T-helper 17 cell (primary cell): ENCODE measurements at regions not wholly inside any gene's neighbourhood (a gene's known extent, or its start where the extent isn't known, plus 50 kb on each side); places are given as distances from the start of the nearest gene placed in this dataset.

Experiments used
- ATAC-seq: fragments of 150-1000 bp; cut with Tn5 transposase; 2 replicates; pipeline ENCODE4 v1.10.0; 2021; ENCODE audit warnings: mild to moderate bottlenecking, moderate library complexity
- DNase-seq, 3 donors: peaks; one replicate each; pipeline versions ENCODE4 v3.0.0 to v3.0.0-alpha.2; 2020 to 2021
- H3K9me3 ChIP-seq: one replicate; pipeline ENCODE4 v1.7.0; 2013; ENCODE audit warnings: low read length, mild to moderate bottlenecking; ENCODE audit not compliant: control insufficient read depth, poor library complexity, severe bottlenecking
- H3K27ac Mint-ChIP-seq: one replicate; pipeline ENCODE4 v1.8.0; 2022; ENCODE audit warnings: mild to moderate bottlenecking, moderate library complexity, mixed read lengths
- H3K27me3 Mint-ChIP-seq: one replicate; pipeline ENCODE4 v1.8.0; 2022; ENCODE audit warnings: mixed read lengths
- H3K36me3 Mint-ChIP-seq: one replicate; pipeline ENCODE4 v1.8.0; 2022; ENCODE audit warnings: low read depth, mixed read lengths
- H3K4me1 Mint-ChIP-seq: one replicate; pipeline ENCODE4 v1.8.0; 2022; ENCODE audit warnings: mild to moderate bottlenecking, mixed read lengths
- H3K4me3 Mint-ChIP-seq: one replicate; pipeline ENCODE4 v1.8.0; 2022; ENCODE audit warnings: mild to moderate bottlenecking, moderate library complexity, mixed read lengths

DNA sequence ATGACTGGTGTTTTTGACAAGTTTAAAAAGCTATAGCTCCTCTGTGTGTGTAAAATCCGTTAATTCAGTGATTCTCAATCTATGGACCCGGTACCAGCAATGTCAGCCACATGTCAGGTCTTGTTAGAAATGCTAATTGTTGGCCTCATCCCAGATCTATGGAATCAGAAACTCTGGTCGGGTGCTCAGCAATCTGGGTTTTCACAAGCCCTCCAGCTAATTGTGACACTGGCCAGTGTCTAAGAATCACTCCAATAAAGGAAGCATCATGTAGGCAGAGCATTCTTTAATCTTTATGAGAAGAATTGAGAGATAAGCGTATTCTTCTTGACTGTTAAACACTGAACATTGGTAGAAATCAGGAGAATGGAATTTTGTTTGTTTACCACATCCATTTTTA lies 1498.2 kb upstream of the TENM3 start:
- no peaks in the 10 kb centered on the region for H3K9me3 ChIP-seq
- DNase-seq, result no peak
- Mint-ChIP-seq H3K4me1 (no peaks in the 10 kb centered on the region), H3K27me3 (no peaks in the 10 kb centered on the region), H3K36me3 (no peaks in the 10 kb centered on the region), H3K27ac (no peak overlapping the region), H3K4me3 (no peak overlapping the region)
- ATAC-seq, result no peak

DNA sequence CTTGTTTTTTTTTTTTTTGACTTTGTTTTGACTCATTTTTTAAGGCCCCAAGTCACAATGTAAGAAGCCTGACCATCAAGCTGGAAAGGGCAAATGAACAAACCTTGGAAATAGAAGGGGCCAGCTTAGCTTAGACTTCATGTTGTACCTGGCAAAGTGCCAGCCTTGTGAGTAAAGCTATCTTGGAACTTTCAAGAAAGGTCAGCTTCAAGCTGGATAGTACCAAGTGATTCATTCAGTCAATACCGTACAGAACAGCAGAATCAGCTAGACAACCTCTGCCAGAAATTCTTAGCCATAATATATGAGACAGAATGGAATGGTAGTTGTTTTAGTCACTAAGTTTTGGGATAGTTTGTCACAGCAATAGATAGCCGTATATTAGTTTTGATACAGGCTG lies 1492.2 kb upstream of the TENM3 start:
- no peaks in the 10 kb centered on the region for H3K36me3 Mint-ChIP-seq
- no peaks in the 10 kb centered on the region for H3K27me3 Mint-ChIP-seq
- H3K9me3 ChIP-seq, result no peaks in the 10 kb centered on the region
- H3K4me1 Mint-ChIP-seq, result no peaks in the 10 kb centered on the region
- DNase-seq (no peak), ATAC-seq (no peak)
- H3K4me3 Mint-ChIP-seq, result no peak overlapping the region
- H3K27ac Mint-ChIP-seq, result no peak overlapping the region

DNA sequence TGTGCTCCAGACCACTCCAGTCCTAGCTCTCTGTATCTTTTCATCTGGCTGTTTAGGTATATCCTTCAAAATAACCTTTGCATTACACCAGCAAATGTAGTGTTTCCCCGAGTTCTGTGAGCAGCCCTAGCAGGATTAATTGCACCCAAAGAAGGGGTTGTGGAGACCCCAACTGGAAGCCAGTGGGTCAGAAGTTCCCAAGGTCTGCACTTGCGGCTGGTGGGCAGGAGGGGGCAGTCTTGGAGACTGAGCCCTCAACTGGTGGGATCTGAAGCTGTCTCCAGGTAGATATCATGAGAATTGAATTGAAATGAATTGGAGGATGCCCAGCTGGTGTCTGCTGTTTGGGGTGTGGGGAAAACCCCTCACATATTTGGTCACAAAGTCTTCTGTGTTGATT lies 1485.3 kb upstream of the TENM3 start:
- H3K9me3 ChIP-seq, result no peaks in the 10 kb centered on the region
- Mint-ChIP-seq H3K4me3 (no peak overlapping the region), H3K36me3 (no peaks in the 10 kb centered on the region), H3K27me3 (no peaks in the 10 kb centered on the region), H3K4me1 (no peaks in the 10 kb centered on the region), H3K27ac (no peak overlapping the region)
- DNase-seq, result no peak
- ATAC-seq, result no peak

DNA sequence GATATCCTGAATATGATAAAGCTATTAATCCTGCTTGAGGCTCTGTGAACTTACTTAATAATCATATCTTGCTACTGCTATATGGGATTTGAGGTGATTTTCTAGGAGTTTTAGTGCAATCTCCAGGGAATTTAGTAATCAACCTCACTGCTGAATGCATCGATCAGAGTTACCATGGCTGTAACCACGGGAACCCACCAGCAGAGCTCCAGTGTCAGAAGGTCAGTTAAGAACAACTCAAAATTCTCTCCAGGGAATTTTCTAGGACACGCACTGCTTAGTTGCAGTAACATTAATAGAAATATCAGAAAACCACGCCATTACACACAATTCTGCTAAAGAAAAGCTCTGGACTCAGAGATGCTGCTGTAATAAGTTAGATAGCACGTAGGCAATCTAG lies 1477.2 kb upstream of the TENM3 start:
- no peak overlapping the region for H3K27ac Mint-ChIP-seq
- ATAC-seq (no peak), DNase-seq (no peak)
- H3K4me3 Mint-ChIP-seq, result no peak overlapping the region
- H3K36me3 Mint-ChIP-seq, result no peaks in the 10 kb centered on the region
- H3K9me3 ChIP-seq, result no peaks in the 10 kb centered on the region
- no peaks in the 10 kb centered on the region for H3K27me3 Mint-ChIP-seq
- H3K4me1 Mint-ChIP-seq, result no peaks in the 10 kb centered on the region

DNA sequence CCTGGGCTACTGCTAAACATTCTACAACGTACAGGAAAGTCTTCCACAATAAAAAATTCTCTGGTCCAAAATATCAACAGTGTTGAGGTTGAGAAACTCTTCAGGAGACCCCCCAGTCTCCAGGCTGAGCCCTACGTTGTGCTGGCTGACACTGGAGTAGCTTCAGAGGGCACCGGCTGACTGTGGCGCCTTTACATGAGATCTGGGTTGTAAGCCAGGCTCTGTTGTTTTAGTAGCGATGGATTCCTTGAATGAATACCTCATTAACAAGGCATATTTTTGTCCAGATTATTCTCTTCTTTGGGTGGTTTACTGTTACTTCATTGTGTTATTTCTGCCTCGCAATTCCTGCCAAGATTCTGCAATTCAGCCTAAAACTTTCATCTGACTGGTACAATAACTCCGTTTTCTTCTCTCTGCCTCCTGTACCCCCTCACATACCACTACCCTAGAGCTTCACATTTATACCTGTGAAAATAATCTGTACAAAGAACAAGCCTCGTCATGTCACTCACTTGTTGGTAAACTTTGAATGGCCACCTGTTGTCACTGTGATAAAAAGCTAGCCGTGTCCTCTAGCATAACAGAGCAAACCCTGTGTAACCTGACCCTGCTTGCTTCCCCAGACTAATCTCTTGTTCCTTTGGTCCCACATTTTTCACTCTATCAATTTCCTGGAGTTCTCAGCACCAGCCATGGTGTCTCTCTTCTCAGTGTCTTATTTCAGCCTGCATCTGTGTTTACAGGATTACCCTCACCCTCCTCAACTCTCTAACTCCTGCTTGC lies 1476.1 kb upstream of the TENM3 start:
- Mint-ChIP-seq H3K36me3 (no peaks in the 10 kb centered on the region), H3K4me3 (no peak overlapping the region), H3K4me1 (no peaks in the 10 kb centered on the region), H3K27ac (no peak overlapping the region), H3K27me3 (no peaks in the 10 kb centered on the region)
- ATAC-seq (no peak), DNase-seq (no peak)
- no peaks in the 10 kb centered on the region for H3K9me3 ChIP-seq

DNA sequence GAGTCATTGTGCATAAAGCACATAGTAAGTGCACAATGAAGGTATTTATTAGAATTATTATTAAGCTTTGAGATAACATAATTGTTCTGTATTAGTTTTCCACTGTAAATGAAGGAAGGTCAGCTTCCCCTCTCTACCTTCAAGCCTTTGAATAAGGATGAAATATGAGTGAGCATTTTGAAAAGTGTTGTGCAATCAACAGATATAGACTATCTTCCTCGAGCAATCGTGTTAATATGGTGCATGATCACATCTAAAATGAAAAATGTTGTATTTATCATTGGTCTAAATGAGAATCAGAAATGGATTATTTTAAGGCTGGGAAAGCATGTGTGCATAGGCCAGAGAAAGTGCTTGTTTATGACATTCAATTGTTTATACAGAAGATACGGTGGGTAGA lies 1474.6 kb upstream of the TENM3 start:
- no peaks in the 10 kb centered on the region for H3K4me1 Mint-ChIP-seq
- no peak for ATAC-seq
- H3K27ac Mint-ChIP-seq, result no peak overlapping the region

DNA sequence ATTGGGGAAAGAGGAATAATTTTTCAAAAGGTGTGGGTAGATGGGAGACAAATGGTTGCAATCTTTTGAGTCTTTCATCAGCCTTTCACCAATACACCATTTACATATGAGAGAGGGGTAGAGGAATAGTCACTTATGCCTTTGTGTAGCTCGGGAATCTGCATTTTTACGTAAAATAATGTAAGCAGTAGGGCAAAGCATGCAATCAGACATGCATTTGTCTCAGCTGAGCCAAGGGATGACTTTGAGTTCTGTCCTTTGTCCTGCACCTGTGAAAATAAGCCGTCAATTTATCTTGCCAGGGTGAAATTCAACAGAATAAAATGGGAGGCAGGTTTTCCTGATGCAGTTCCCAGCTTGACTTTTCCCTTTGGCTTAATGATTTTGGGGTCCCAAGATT lies 1473.4 kb upstream of the TENM3 start:
- no peaks in the 10 kb centered on the region for H3K27me3 Mint-ChIP-seq
- no peaks in the 10 kb centered on the region for H3K9me3 ChIP-seq
- no peak overlapping the region for H3K4me3 Mint-ChIP-seq
- no peak for ATAC-seq
- no peak overlapping the region for H3K27ac Mint-ChIP-seq
- no peak for DNase-seq
- H3K36me3 Mint-ChIP-seq, result no peaks in the 10 kb centered on the region
- H3K4me1 Mint-ChIP-seq, result no peaks in the 10 kb centered on the region

More for the DNA sequence above, 1474.6 kb upstream of the TENM3 start:
- H3K36me3 Mint-ChIP-seq, result no peaks in the 10 kb centered on the region
- no peak overlapping the region for H3K4me3 Mint-ChIP-seq
- H3K27me3 Mint-ChIP-seq, result no peaks in the 10 kb centered on the region
- no peak for DNase-seq
- H3K9me3 ChIP-seq, result no peaks in the 10 kb centered on the region

DNA sequence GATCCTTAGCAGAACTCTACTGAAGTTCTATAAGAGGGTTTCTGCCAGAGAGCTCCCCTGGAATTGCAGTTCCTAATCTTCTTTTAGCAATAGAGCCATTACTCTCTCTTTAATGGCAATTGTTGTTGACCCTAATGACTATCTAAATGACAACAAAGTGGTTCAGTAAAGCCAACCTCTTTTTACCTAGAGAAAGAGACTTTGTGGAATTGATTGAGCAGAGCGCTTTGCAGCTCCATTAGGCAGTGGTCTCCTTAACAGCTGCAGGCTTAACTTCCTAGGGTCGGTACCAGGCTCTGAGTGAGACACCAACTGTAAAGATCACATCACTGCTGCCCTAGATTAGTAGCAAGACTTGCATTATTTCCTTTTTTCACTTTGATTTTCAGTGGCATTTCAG lies 1472.9 kb upstream of the TENM3 start:
- DNase-seq (no peak), ATAC-seq (no peak)
- no peaks in the 10 kb centered on the region for H3K9me3 ChIP-seq
- Mint-ChIP-seq H3K4me1 (no peaks in the 10 kb centered on the region), H3K27ac (no peak overlapping the region), H3K36me3 (no peaks in the 10 kb centered on the region), H3K27me3 (no peaks in the 10 kb centered on the region), H3K4me3 (no peak overlapping the region)

DNA sequence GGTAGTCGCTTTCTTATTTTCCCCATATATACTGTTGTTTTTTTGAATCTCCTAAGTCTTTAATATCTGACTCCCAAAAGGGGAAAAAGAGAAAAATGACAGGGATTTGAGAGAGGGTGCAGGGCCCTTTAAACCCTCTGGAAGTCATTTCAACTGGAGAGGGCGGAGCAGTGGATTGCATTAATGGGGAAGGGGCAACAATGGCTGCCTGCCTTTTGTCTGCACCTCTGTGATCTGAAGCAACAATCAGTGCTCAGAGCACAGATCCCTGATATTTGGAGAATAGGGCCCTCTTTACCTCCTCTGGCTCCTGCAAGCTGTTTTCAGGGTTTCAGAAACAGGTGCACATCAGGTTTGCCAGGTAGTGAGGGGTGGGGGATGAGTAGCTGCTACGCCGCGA lies 1458.3 kb upstream of the TENM3 start:
- Mint-ChIP-seq H3K27ac (no peak overlapping the region), H3K36me3 (no peaks in the 10 kb centered on the region), H3K4me3 (no peak overlapping the region), H3K4me1 (no peaks in the 10 kb centered on the region), H3K27me3 (no peaks in the 10 kb centered on the region)
- ATAC-seq, result no peak
- DNase-seq, result no peak
- no peaks in the 10 kb centered on the region for H3K9me3 ChIP-seq

DNA sequence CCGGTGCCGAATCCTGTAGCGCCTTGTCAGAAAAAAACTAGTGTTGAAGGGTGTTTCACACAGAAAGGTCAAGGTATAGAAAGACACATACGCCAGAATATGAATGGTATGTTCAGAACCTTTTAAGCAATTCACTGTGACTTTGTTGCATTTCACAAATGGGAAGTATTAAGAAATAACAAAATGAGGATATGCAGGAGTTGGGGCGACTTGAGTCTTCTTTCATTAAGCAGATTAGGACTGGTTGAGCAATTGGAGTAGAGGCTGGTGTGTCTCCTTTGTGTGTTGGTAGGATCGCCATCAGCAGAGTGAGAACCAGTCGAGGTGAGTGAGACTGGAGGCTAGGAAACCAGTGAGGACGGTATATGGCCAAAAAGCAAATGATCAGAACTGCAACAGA lies 1454.5 kb upstream of the TENM3 start:
- Mint-ChIP-seq H3K4me1 (no peaks in the 10 kb centered on the region), H3K27ac (no peak overlapping the region), H3K27me3 (no peaks in the 10 kb centered on the region), H3K4me3 (no peak overlapping the region), H3K36me3 (no peaks in the 10 kb centered on the region)
- no peak for DNase-seq
- peaks cover 3% of the 10 kb centered on the region for H3K9me3 ChIP-seq
- no peak for ATAC-seq

DNA sequence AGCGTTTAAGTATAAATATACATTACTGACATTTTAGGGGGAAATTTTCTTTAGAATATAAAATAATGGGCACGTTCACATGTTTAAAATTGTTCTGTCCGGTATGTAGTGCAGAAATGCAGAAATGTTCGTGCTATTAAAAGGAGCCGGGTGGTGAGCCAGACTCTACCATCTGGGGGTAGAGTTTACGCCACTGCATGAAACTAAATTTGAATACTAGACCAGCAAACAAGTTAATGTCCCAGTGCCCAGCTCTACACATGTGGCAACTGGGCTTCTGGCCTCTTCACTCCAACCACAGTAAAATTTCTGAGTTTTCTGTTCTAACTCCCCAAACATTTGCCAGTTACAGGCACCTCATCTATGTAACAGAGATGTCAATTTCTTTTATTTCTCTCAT lies 1453.3 kb upstream of the TENM3 start:
- no peak overlapping the region for H3K27ac Mint-ChIP-seq
- DNase-seq, result no peak
- H3K36me3 Mint-ChIP-seq, result no peaks in the 10 kb centered on the region
- peaks cover 3% of the 10 kb centered on the region for H3K9me3 ChIP-seq
- H3K4me1 Mint-ChIP-seq, result no peaks in the 10 kb centered on the region
- ATAC-seq, result no peak
- no peaks in the 10 kb centered on the region for H3K27me3 Mint-ChIP-seq
- no peak overlapping the region for H3K4me3 Mint-ChIP-seq

DNA sequence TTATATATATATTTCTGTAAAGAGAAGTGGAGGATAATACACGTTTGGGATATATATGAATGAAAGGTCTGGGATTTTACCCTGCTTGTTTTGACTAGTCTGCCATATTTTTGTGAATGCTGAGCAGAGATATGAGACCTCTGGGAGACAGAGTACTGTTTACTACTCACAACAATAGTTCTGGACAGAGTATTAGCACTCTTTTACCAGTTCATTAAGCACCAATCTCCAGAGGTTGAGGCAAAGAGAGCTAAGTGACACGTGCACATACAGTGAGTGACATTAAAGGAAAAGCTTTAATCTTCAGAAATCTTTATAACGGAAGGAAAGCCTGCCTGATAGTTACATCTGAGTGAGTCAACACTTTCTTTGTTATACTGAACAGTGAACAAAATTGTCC lies 1452.7 kb upstream of the TENM3 start:
- peaks cover 3% of the 10 kb centered on the region for H3K9me3 ChIP-seq
- no peak for ATAC-seq
- Mint-ChIP-seq H3K27me3 (no peaks in the 10 kb centered on the region), H3K4me1 (no peaks in the 10 kb centered on the region), H3K27ac (no peak overlapping the region), H3K4me3 (no peak overlapping the region), H3K36me3 (no peaks in the 10 kb centered on the region)
- no peak for DNase-seq

DNA sequence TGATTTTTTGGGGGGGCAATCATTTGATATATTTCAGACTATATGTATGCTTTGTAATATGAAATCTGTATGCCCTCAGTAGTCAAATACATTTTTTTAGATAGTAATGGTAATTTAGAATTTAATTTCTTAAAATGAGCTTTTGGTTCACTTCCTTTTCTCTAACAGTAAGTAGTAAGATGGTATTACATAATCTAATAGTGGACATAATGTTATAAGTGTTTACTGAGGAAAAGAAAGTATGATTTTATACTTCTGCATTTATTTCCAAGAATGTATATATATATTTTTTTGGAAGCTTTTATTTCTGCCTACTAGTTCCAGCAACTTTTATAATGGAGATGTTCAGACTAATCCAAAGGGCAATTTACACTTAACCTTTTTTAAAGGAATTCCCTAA lies 1450.7 kb upstream of the TENM3 start:
- no peak overlapping the region for H3K4me3 Mint-ChIP-seq
- peaks cover 3% of the 10 kb centered on the region for H3K9me3 ChIP-seq
- no peak overlapping the region for H3K27ac Mint-ChIP-seq
- no peaks in the 10 kb centered on the region for H3K36me3 Mint-ChIP-seq
- no peak for DNase-seq
- H3K27me3 Mint-ChIP-seq, result no peaks in the 10 kb centered on the region
- H3K4me1 Mint-ChIP-seq, result no peaks in the 10 kb centered on the region
- ATAC-seq, result no peak

DNA sequence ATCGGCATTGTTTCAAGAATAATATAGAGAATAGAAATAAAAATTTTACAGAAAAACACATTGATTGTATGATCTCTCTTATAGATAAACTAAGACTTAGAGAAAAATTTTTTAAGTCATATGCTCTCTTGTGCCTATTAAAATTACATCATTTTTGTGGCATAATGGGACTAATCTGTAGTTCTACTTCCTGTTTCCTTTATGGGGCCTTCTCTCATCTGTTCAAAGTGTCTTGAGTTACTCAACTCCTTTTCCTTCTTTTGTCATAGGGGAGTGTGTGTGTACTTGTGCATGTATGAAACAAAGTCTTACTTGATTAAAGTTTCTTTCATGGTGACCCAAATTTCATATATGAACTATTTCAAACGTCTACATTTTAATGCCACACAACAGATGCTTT lies 1448.9 kb upstream of the TENM3 start:
- no peak for DNase-seq

More for the DNA sequence above, 1448.9 kb upstream of the TENM3 start:
- H3K9me3 ChIP-seq, result peaks cover 3% of the 10 kb centered on the region
- H3K36me3 Mint-ChIP-seq, result no peaks in the 10 kb centered on the region
- no peaks in the 10 kb centered on the region for H3K27me3 Mint-ChIP-seq
- no peak for ATAC-seq
- no peak overlapping the region for H3K27ac Mint-ChIP-seq
- no peaks in the 10 kb centered on the region for H3K4me1 Mint-ChIP-seq
- H3K4me3 Mint-ChIP-seq, result no peak overlapping the region
